ENCODE measurements at regions not wholly inside any gene's neighbourhood (a gene's known extent, or its start where the extent isn't known, plus 50 kb on each side); places are given as distances from the start of the nearest gene placed in this dataset.
A peak's percentile ranks its signal among the peaks of the same experiment; 100 is the strongest.

GRCh38 chr2:57720728-57721627, 325.6 kb upstream of the VRK2 start:
- Histone ChIP-seq H3K27me3 (replicated peaks) (no peaks in the 10 kb centered on the region), H3K9me3 (replicated peaks) (no peaks in the 10 kb centered on the region), H3K4me1 (replicated peaks) (peaks cover 11% of the 10 kb centered on the region), H3K36me3 (no peaks in the 10 kb centered on the region), H3K27ac (peak overlapping the region; percentile 6; the same call in 1 of the 2 replicates), H3K4me3 (no peak overlapping the region)
- peak; percentile 45 to 65 for DNase-seq (ENCODE audit: low read depth in 1 of 2, low spot score in 2 of 2)

DNA sequence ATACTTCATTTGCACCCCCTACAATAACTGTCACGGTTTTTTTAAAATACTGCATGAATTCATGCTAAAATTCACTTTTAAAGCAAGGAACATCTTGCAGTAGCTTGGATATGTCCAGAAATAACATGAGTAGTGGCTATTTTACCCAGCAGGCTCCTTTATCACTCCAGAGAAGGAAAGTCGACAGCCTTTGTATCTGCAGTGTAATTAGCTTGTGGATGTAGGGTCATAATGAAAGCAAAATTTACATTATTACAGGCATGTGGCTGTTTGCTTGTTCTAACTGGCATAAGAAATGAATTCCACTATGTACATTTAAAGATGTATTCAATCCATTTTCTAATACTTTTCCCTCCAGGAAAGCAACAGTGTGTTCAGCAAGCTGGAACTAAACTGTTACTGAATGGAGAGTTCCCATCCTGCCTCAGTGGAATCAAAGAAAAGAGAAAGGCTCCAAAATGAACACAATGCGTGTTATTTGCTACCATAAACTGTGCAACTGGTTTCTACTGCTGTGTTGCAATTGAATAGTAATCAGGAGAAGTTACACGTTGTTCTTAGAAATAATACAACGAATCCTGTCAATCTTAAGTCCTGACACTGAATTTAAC, 321.2 kb upstream of the VRK2 start:
- no peak overlapping the region for H3K27ac ChIP-seq
- H3K4me3 ChIP-seq: no peak overlapping the region
- no peak for DNase-seq (ENCODE audit: low read depth in 1 of 2, low spot score in 2 of 2)
- H3K36me3 ChIP-seq: no peaks in the 10 kb centered on the region
- no peaks in the 10 kb centered on the region for H3K9me3 ChIP-seq (replicated peaks)
- no peaks in the 10 kb centered on the region for H3K27me3 ChIP-seq (replicated peaks)
- peaks cover 10% of the 10 kb centered on the region for H3K4me1 ChIP-seq (replicated peaks)

DNA sequence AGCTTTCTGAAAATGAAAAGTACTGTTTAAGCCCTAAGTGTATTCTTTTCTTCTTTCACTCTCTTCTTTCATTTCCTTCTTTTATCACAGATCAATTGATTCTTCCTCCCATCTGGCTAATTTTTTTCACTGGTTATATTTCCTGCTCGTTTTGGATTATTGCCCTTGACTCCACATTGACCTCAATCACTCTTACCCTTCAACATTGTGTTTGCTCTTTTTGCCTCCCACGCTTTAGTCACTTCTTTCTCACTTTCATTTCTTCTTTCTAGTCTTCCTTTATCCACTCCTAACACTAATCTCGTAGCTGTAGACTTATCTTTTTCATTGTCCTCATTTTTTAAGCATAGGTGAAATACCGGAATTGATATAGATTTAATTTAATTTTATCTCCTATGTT, 320.3 kb upstream of the VRK2 start:
- Histone ChIP-seq H3K27me3 (replicated peaks) (no peaks in the 10 kb centered on the region), H3K9me3 (replicated peaks) (no peaks in the 10 kb centered on the region), H3K4me3 (no peak overlapping the region), H3K27ac (no peak overlapping the region), H3K4me1 (replicated peaks) (peaks cover 2% of the 10 kb centered on the region), H3K36me3 (no peaks in the 10 kb centered on the region)
- DNase-seq (ENCODE audit: low read depth in 1 of 2, low spot score in 2 of 2): no peak

DNA sequence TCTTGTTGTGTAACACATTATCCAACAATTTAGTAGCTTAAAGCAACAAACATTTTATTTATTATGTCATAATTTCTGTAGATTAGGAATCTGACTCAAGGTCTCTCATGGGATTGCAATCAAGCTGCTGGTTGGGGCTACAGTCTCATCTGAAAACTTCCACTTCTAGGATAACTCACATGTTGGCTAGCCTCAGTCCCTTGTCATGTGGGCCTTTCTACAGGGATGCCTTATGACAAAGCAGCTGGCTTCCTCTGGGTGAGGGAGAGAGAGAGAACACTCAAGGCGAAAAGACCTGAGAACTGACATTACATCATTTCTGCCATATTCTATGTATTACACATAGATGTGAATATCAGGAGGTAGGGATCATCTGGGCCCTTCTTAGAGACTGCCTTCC, 317.9 kb upstream of the VRK2 start:
- Histone ChIP-seq H3K4me1 (replicated peaks) (no peaks in the 10 kb centered on the region), H3K36me3 (no peaks in the 10 kb centered on the region), H3K9me3 (replicated peaks) (no peaks in the 10 kb centered on the region), H3K4me3 (no peak overlapping the region), H3K27me3 (replicated peaks) (no peaks in the 10 kb centered on the region), H3K27ac (no peak overlapping the region)
- no peak for DNase-seq (ENCODE audit: low read depth in 1 of 2, low spot score in 2 of 2)

DNA sequence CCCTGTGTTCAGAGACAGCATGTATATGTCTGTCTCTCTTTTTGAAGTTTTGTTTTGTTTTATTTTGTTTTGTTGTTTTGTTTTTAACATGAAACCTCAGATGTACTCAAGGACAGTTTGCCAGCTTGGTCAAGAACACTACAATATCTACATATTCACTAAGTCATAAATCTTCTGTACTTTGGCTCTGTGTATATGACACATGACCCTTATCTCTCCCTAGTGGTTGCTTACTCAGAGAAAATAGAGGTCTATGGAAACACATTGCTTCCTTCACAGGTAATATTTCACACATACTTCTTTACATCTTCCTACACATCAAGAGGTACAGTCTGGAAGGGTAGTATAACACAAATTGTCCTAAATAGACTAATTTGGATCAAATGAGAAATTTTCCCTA, 312.6 kb upstream of the VRK2 start:
- no peak for DNase-seq (ENCODE audit: low read depth in 1 of 2, low spot score in 2 of 2)
- Histone ChIP-seq H3K27ac (no peak overlapping the region), H3K27me3 (replicated peaks) (no peaks in the 10 kb centered on the region; the same call in 1 of the 2 replicates), H3K4me3 (no peak overlapping the region), H3K9me3 (replicated peaks) (no peaks in the 10 kb centered on the region), H3K36me3 (no peaks in the 10 kb centered on the region), H3K4me1 (replicated peaks) (no peaks in the 10 kb centered on the region)

- no peaks in the 10 kb centered on the region for H3K9me3 ChIP-seq (replicated peaks)
- DNase-seq (ENCODE audit: low read depth in 1 of 2, low spot score in 2 of 2): no peak
- no peaks in the 10 kb centered on the region for H3K4me1 ChIP-seq (replicated peaks)
- no peaks in the 10 kb centered on the region for H3K36me3 ChIP-seq
- no peaks in the 10 kb centered on the region; the same call in 1 of the 2 replicates for H3K27me3 ChIP-seq (replicated peaks)
- no peak overlapping the region for H3K4me3 ChIP-seq
- no peak overlapping the region for H3K27ac ChIP-seq
Measured at GRCh38 chr2:57740891-57741290, 305.7 kb upstream of the VRK2 start.

DNA sequence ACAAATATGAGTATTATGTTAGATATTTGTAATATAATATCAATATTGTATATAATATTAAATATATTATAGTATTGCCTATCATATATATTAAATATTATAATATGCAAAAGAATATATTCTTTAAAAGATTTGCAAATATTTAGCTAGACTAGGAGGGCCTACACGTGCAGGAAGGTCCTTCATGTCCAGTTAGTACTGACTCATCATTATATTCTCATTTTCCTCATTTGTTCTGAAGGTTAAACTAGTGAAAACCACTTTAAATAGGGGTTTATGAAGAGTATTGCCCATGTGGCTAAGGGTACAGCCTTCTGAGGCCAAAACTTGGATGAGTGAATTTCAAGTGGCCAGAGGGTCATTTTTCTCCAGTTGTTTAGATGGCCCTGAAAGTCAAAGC, 293.0 kb upstream of the VRK2 start:
- DNase-seq (ENCODE audit: low read depth in 1 of 2, low spot score in 2 of 2): no peak
- Histone ChIP-seq H3K4me3 (no peak overlapping the region), H3K27ac (no peak overlapping the region), H3K4me1 (replicated peaks) (no peaks in the 10 kb centered on the region), H3K9me3 (replicated peaks) (no peaks in the 10 kb centered on the region), H3K27me3 (replicated peaks) (peaks cover 5% of the 10 kb centered on the region), H3K36me3 (no peaks in the 10 kb centered on the region)

- Histone ChIP-seq H3K27me3 (replicated peaks) (0 out of 2 replicates have a peak, but pooled peaks cover 3% of the 10 kb centered on the region), H3K9me3 (replicated peaks) (no peaks in the 10 kb centered on the region), H3K27ac (no peak overlapping the region), H3K4me1 (replicated peaks) (0 out of 2 replicates have a peak, but pooled peaks cover 6% of the 10 kb centered on the region), H3K36me3 (no peaks in the 10 kb centered on the region), H3K4me3 (no peak overlapping the region)
- no peak for DNase-seq (ENCODE audit: low read depth in 1 of 2, low spot score in 2 of 2)
Measured at GRCh38 chr2:57758686-57759085, 287.9 kb upstream of the VRK2 start.

- Histone ChIP-seq H3K4me3 (no peak overlapping the region), H3K27me3 (replicated peaks) (0 out of 2 replicates have a peak, but pooled peaks cover 3% of the 10 kb centered on the region), H3K36me3 (no peaks in the 10 kb centered on the region), H3K4me1 (replicated peaks) (0 out of 2 replicates have a peak, but pooled peaks cover 6% of the 10 kb centered on the region), H3K27ac (no peak overlapping the region), H3K9me3 (replicated peaks) (no peaks in the 10 kb centered on the region)
- DNase-seq (ENCODE audit: low read depth in 1 of 2, low spot score in 2 of 2): no peak
Measured at GRCh38 chr2:57759131-57759530, 287.5 kb upstream of the VRK2 start.

DNA sequence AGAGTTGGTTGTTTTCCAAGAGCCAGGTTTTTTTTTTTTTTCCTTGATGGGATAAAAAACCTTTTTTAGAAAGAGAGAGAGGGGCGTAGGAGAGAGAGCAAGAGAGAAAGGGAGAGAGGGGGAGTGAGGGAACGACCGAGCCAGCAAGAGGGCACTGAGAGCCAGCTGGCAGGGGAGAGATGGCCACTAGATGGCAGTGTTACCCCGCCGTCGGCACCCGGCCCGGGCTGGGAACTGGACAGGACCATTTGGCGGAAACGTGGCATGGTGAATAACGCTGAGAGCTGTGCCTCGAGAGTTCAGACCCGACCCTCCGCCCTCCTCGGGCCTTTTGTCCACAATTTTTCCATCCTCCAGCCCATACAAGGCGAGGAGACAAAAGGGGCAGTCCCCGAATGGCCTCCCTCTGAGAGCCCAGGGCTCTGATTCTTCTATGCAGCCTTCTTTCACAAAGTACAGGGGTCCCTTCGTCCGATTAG, 286.7 kb upstream of the VRK2 start:
- Histone ChIP-seq H3K4me1 (replicated peaks) (0 out of 2 replicates have a peak, but pooled peaks cover 6% of the 10 kb centered on the region), H3K4me3 (no peak overlapping the region), H3K27ac (no peak overlapping the region), H3K27me3 (replicated peaks) (0 out of 2 replicates have a peak, but pooled peaks cover 3% of the 10 kb centered on the region), H3K36me3 (no peaks in the 10 kb centered on the region), H3K9me3 (replicated peaks) (no peaks in the 10 kb centered on the region)
- DNase-seq (ENCODE audit: low read depth in 1 of 2, low spot score in 2 of 2): peak; percentile 55 to 77

- no peak for DNase-seq (ENCODE audit: low read depth in 1 of 2, low spot score in 2 of 2)
- Histone ChIP-seq H3K4me1 (replicated peaks) (0 out of 2 replicates have a peak, but pooled peaks cover 6% of the 10 kb centered on the region), H3K36me3 (no peaks in the 10 kb centered on the region), H3K27me3 (replicated peaks) (0 out of 2 replicates have a peak, but pooled peaks cover 3% of the 10 kb centered on the region), H3K9me3 (replicated peaks) (no peaks in the 10 kb centered on the region), H3K27ac (no peak overlapping the region), H3K4me3 (no peak overlapping the region)
Measured at GRCh38 chr2:57760381-57760801, 286.2 kb upstream of the VRK2 start.

- H3K27me3 ChIP-seq (replicated peaks): no peaks in the 10 kb centered on the region
- no peak for DNase-seq (ENCODE audit: low read depth in 1 of 2, low spot score in 2 of 2)
- no peaks in the 10 kb centered on the region for H3K4me1 ChIP-seq (replicated peaks)
- H3K9me3 ChIP-seq (replicated peaks): no peaks in the 10 kb centered on the region
- no peak overlapping the region for H3K4me3 ChIP-seq
- H3K36me3 ChIP-seq: no peaks in the 10 kb centered on the region
- H3K27ac ChIP-seq: no peak overlapping the region
Measured at GRCh38 chr2:57776916-57777315, 269.7 kb upstream of the VRK2 start.

- Histone ChIP-seq H3K9me3 (replicated peaks) (no peaks in the 10 kb centered on the region), H3K27me3 (replicated peaks) (no peaks in the 10 kb centered on the region), H3K4me1 (replicated peaks) (no peaks in the 10 kb centered on the region), H3K4me3 (no peak overlapping the region), H3K27ac (no peak overlapping the region), H3K36me3 (no peaks in the 10 kb centered on the region)
- DNase-seq (ENCODE audit: low read depth in 1 of 2, low spot score in 2 of 2): no peak
Measured at GRCh38 chr2:57782587-57782986, 264.0 kb upstream of the VRK2 start.

GRCh38 chr2:57793310-57793709, 253.3 kb upstream of the VRK2 start:
- DNase-seq (ENCODE audit: low read depth in 1 of 2, low spot score in 2 of 2): no peak
- Histone ChIP-seq H3K36me3 (no peaks in the 10 kb centered on the region), H3K27me3 (replicated peaks) (no peaks in the 10 kb centered on the region), H3K4me3 (no peak overlapping the region), H3K4me1 (replicated peaks) (no peaks in the 10 kb centered on the region), H3K27ac (no peak overlapping the region), H3K9me3 (replicated peaks) (no peaks in the 10 kb centered on the region)

All from SJSA1 (cell line).